ENCODE measurements at regions not wholly inside any gene's neighbourhood (a gene's known extent, or its start where the extent isn't known, plus 50 kb on each side); places are given as distances from the start of the nearest gene placed in this dataset.

DNA sequence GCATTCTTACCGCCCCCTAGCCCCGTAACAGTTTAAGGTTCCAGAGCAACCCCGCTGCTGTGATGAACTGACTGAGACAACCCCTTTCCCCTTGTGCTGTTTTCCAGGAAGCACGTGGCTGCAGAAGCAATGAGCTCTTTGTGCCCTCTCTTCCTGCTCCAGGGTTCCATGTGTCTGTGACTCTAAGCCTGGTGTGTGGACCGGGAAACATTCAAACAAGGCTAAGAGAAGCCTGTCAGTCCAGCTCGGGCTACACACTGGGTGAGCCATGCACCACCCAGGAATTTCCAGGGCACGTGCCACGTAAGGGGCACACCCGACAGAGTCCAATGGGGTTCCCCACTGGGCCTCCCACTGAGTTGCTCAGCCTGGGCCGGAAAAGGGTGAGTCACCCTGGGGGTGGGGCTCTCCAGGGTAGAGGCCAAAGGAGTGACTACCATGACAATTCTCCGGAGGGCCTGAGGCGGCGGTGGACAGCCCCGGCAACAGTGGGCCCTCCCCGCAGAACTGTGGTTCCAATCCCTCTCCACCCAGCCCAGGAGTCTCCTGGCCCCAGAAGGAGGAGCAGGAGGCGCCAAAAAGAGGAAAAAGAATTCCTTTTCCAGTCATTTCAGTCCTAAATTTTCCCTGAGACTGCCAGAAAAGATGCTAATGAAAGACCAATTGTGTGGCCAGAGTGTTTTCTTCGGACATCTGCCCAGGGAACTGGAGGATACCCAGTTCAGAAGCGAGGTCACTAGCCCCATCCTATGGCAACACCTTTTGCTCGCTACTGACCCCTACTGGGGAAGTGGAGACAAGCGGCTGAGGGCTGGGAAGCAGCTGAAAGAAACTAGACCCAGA, 157.8 kb upstream of the SLC1A4 start:
- Mint-ChIP-seq H3K4me3 (peak overlapping the region; percentile 71), H3K27ac (peak overlapping the region; percentile 90), H3K9me3 (peaks cover 5% of the 10 kb centered on the region), H3K4me1 (peaks cover 7% of the 10 kb centered on the region), H3K36me3 (ENCODE audit: low read depth) (no peaks in the 10 kb centered on the region), H3K27me3 (peaks cover 5% of the 10 kb centered on the region)
- ATAC-seq (replicated peaks) = peak; percentile 98

DNA sequence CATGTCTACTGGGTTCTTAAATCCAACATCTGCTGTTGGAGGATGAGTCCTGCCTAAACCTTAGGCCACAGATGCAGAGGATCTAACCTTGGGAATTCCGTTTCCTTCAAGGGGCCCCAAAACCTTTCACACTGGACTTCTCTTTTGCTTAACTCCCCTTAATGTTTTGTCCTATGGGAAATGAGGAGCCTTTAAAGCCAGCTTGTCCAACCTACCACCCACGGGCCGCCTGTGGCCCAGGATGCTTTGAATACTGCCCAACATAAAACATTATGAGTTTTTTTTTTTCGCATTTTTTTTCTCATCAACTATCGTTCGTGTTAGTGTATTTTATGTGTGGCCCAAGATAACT, 157.2 kb upstream of the SLC1A4 start:
- Mint-ChIP-seq H3K36me3 (ENCODE audit: low read depth) (no peaks in the 10 kb centered on the region), H3K4me1 (peaks cover 7% of the 10 kb centered on the region), H3K4me3 (peak overlapping the region; percentile 71), H3K27me3 (peaks cover 5% of the 10 kb centered on the region), H3K9me3 (peaks cover 5% of the 10 kb centered on the region), H3K27ac (peak overlapping the region; percentile 90)
- no peak for ATAC-seq (replicated peaks)

DNA sequence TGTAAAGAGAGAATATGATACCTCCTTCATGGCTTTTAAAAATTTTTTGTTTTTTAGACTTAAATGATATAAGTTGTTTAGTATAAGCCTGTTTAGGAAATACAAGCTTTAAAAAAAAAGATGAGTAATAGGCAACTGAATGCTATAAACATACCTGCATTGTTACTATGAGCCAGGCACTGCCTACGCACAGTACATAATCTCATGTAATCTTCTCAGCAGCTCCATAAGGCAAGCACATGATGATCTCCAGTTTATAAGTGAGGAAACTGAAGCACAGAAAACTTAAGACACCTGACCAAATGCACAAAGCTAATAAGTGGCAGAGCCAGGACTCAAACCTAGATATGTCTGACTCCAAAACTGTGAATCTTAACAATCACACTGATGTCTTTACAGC, 156.3 kb upstream of the SLC1A4 start:
- H3K27ac Mint-ChIP-seq = no peak overlapping the region
- H3K4me3 Mint-ChIP-seq = no peak overlapping the region

DNA sequence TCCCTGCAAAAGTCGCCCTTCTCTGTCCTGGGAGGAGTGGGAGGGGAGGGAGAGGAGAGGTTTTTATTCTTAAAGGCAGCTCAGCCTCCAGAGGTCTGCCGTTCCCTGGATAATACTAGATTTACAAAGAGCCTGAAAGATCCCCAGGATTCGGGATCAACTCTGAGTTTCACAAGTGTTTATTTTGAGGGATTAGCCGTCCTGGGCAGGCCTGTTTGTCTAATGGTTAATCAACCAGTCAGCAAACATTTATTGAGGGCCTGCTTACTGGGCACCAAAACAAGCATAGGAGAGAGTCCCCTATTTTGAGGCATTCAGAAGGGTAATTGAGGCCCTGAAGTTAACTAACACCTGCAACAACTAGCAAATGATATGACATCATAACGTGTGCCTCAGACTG, 152.6 kb upstream of the SLC1A4 start:
- H3K4me3 Mint-ChIP-seq = no peak overlapping the region
- ATAC-seq (replicated peaks) = no peak
- no peaks in the 10 kb centered on the region for H3K36me3 Mint-ChIP-seq (ENCODE audit: low read depth)
- no peaks in the 10 kb centered on the region for H3K9me3 Mint-ChIP-seq
- no peak overlapping the region for H3K27ac Mint-ChIP-seq
- H3K27me3 Mint-ChIP-seq = peaks cover 5% of the 10 kb centered on the region
- H3K4me1 Mint-ChIP-seq = peaks cover under 1% of the 10 kb centered on the region

More for the DNA sequence above, 156.3 kb upstream of the SLC1A4 start:
- Mint-ChIP-seq H3K27me3 (peaks cover 5% of the 10 kb centered on the region), H3K9me3 (peaks cover 5% of the 10 kb centered on the region), H3K36me3 (ENCODE audit: low read depth) (no peaks in the 10 kb centered on the region), H3K4me1 (peaks cover 7% of the 10 kb centered on the region)
- no peak for ATAC-seq (replicated peaks)

DNA sequence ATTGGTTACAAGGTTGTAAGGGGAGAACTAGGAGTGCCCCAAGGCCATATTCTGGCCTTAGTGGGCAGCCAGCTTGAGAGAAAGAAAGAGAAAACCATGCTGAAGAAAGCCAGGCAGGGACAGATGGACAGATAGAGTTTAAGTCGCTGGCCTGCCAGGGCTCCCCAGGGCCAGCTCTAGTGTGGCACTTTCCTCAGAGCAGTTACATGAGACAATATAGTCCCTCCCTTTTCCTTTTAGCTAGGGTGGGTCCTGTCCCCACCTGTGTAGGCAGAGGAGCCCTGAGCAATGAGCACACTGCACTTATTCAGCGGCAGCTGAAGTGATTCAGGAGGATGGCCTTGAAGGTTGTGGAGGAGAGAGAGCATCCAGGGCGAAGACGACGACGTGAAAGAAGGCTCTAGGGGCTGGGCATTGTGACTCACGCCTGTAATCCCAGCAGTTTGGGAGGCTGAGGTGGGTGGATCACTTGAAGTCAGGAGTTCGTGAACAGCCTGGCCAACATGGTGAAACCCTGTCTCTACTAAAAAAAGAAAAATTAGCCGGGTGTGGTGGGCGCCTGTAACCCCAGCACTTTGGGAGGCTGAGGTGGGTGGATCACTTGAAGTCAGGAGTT, 152.0 kb upstream of the SLC1A4 start:
- H3K4me1 Mint-ChIP-seq = no peaks in the 10 kb centered on the region
- peaks cover 5% of the 10 kb centered on the region for H3K27me3 Mint-ChIP-seq
- no peak overlapping the region for H3K27ac Mint-ChIP-seq
- H3K9me3 Mint-ChIP-seq = no peaks in the 10 kb centered on the region
- no peaks in the 10 kb centered on the region for H3K36me3 Mint-ChIP-seq (ENCODE audit: low read depth)
- no peak for ATAC-seq (replicated peaks)
- H3K4me3 Mint-ChIP-seq = no peak overlapping the region

DNA sequence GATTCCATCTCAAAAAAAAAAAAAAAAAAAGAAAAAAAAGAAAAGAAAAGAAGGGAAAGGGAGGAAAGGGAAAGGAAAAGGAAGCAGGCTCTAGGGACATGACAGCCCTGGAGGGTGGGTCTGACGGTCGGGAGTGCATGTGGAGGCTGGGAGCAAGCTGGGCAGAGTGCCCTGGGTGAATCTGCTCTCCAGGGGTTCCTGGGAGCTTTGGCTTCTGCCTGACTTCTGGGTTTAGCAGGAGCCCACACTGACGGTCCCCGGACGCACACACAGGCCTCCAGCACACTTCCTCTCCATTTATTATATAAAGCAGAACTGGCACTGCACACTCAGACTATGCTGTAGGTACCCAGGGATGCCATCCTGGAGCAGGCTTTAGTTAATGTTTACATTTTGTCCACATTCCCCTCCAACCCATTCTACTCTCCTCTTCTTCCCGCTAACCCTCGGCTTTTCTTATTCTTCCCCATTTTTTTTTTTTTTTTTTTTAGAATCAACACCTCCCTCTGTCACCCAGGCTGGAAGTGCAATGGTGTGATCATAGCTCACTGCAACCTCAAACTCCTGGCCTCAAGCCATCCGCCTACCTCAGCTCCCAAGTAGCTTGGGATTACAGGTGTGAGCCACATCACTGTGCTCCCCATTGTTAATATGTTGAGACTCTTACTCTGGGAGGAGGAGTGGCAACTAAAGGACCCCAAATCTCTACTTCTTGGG, 151.1 kb upstream of the SLC1A4 start:
- Mint-ChIP-seq H3K4me3 (no peak overlapping the region), H3K27ac (no peak overlapping the region), H3K27me3 (peaks cover 5% of the 10 kb centered on the region), H3K4me1 (no peaks in the 10 kb centered on the region), H3K9me3 (no peaks in the 10 kb centered on the region), H3K36me3 (ENCODE audit: low read depth) (no peaks in the 10 kb centered on the region)
- ATAC-seq (replicated peaks) = no peak

DNA sequence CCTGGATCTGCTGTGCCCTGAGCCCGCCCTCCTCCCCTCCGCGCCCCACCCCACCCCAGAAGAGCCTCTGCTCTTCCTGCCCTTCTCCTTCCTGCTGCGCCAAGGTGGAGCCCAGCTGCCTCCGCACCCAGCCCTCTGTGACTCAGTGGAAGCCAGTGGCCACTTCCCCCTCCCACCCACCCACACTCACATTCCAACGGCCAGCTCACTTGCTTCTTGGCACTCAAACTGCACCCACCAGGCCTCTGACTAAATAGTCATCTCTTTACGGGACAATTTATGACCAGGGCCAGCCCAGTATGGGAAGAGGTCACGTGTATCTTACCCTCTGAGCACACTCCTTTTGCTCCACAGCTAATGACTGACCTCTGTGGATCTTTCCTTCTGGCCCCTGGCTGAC, 150.4 kb upstream of the SLC1A4 start:
- Mint-ChIP-seq H3K27me3 (peaks cover under 1% of the 10 kb centered on the region), H3K4me3 (no peak overlapping the region), H3K27ac (no peak overlapping the region), H3K9me3 (no peaks in the 10 kb centered on the region), H3K36me3 (ENCODE audit: low read depth) (no peaks in the 10 kb centered on the region), H3K4me1 (no peaks in the 10 kb centered on the region)
- ATAC-seq (replicated peaks) = peak; percentile 76

DNA sequence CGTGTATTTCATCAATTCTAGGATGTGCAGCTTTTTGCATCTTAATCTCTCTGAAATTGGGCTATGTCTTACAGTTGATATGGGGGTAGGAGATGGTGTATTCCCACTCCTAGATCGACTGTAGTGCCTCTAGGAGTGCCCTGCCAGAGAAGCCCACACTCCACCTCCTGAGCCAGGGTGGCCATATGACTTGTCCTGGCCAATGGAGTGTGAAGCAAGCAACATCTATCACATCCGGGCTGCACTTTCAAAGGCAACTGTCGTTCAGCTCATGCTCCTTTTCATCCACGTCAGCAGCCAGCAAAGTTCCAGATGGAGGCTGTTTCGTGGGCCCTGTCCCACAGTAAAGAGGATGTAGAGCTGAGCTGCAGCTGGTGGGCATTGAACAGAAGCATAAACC, 149.4 kb upstream of the SLC1A4 start:
- H3K4me1 Mint-ChIP-seq = no peaks in the 10 kb centered on the region
- H3K36me3 Mint-ChIP-seq (ENCODE audit: low read depth) = no peaks in the 10 kb centered on the region
- H3K27me3 Mint-ChIP-seq = no peaks in the 10 kb centered on the region
- peak overlapping the region; percentile 29 for H3K27ac Mint-ChIP-seq
- ATAC-seq (replicated peaks) = peak; percentile 72
- H3K4me3 Mint-ChIP-seq = peak overlapping the region; percentile 26
- H3K9me3 Mint-ChIP-seq = no peaks in the 10 kb centered on the region

DNA sequence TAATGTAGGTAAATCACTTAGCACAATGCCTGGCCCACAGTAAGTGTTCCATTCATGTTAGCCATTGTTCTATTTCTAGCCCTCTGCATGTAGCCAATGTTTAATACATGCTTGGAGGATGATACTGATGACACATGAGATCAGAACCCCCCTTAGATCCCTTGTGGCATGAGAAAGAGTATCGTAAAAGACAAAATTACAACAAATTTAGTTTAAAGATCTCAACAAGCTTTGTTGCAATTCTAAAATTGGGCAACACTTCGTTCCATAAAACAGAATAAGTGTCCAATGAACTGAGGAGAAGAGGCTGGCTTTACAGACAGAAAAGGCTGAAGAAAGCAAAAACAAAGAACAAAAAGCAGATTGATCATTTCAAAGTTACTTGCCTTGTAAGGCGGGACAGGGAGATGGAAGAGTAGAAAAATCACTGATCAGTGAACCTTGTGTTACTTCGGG, 148.7 kb upstream of the SLC1A4 start:
- no peak for ATAC-seq (replicated peaks)
- Mint-ChIP-seq H3K4me1 (no peaks in the 10 kb centered on the region), H3K9me3 (no peaks in the 10 kb centered on the region), H3K27ac (no peak overlapping the region), H3K27me3 (no peaks in the 10 kb centered on the region), H3K4me3 (peak overlapping the region; percentile 26), H3K36me3 (ENCODE audit: low read depth) (no peaks in the 10 kb centered on the region)

DNA sequence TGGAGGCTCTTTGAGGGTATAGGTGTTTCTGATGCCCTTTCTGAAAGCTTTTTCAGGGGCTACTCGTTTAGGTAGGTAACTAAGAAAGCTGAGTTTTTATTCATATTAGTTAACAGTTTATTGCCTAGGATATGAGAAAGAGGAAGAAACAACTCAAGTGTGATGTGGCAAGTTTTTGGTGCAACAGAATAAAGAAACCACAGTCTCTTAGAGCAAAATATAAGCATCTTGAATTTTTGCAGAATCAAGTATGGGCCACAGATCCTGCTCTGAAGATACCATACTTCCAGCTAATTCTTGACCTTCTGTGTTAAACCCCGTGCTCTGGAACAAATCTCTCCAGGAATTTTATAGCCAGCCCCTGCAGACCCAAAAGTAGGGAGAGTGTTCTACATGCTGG, 147.7 kb upstream of the SLC1A4 start:
- Mint-ChIP-seq H3K27ac (no peak overlapping the region), H3K4me1 (no peaks in the 10 kb centered on the region), H3K9me3 (no peaks in the 10 kb centered on the region)

DNA sequence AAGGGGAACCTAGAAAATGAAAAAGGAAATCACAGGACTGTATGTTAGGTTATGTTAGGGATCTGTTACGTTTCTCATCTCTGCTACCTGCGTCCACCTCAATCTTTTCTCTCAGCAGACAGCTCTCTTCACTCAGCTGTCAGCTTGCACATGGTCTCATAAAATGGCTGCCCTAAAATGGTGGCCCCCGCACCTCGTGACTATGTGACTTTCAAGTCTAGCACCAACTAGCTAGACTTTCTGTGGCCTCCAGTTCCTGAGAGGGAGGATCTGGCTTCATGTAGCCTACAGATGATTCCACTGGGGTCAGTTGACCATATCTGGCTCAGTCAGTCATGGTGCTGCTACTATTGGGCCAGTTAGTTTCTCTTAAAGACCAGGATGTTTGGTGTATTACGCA, 147.2 kb upstream of the SLC1A4 start:
- Mint-ChIP-seq H3K36me3 (ENCODE audit: low read depth) (no peaks in the 10 kb centered on the region), H3K4me1 (no peaks in the 10 kb centered on the region), H3K27ac (no peak overlapping the region), H3K4me3 (no peak overlapping the region), H3K9me3 (no peaks in the 10 kb centered on the region), H3K27me3 (no peaks in the 10 kb centered on the region)
- no peak for ATAC-seq (replicated peaks)

More for the DNA sequence above, 147.7 kb upstream of the SLC1A4 start:
- Mint-ChIP-seq H3K4me3 (no peak overlapping the region), H3K27me3 (no peaks in the 10 kb centered on the region), H3K36me3 (ENCODE audit: low read depth) (no peaks in the 10 kb centered on the region)
- ATAC-seq (replicated peaks) = no peak

DNA sequence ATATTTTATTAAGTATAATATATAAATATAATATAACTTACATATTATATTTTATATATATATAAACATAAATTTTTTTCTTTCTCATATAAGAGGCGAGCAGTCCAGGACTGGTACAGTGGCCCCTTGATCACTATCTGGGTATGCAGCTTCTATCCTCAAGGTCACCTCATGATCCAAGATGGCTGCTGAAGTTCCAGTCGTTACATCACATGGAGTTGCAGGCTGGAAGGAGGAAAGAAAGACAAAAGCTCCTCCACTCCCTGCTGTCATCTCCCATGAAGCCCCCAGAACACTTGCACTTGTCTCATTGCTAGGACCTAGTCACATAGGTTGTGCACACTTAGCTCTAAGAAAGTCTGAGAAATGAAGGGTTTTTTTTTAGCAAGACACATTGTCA, 145.1 kb upstream of the SLC1A4 start:
- Mint-ChIP-seq H3K27me3 (no peaks in the 10 kb centered on the region), H3K4me3 (no peak overlapping the region), H3K27ac (no peak overlapping the region), H3K36me3 (ENCODE audit: low read depth) (no peaks in the 10 kb centered on the region), H3K9me3 (no peaks in the 10 kb centered on the region), H3K4me1 (no peaks in the 10 kb centered on the region)
- ATAC-seq (replicated peaks) = no peak

DNA sequence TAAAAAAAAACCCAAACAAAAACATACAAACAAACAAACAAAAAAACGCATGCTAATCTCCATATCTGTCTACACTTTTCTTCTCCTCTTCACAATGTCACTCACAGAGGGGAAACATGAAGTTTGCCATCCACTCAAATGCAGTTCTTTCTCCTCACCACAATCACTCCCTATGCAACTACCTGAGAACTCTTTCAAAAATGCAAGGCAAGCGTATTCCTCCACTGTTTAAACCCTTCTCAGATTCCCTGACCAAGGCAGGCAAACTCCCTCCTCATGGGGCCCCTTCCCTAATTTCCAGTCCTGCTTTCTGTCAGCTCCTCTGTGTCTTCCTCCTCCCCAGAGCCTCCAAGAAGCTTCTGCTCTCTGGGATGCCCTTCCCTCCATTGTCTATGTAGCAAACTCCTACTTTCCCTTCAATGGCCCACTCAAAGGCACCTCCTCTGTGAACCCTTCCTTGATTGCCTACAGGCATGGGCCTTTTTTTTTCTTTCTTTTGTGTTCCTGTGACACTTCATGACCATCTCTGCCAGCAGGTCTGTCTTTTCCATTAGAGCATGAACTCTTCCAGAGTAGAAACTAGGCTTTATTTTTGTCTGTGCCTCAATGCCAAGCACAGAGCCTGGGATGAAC, 143.8 kb upstream of the SLC1A4 start:
- Mint-ChIP-seq H3K4me1 (no peaks in the 10 kb centered on the region), H3K36me3 (ENCODE audit: low read depth) (no peaks in the 10 kb centered on the region), H3K9me3 (no peaks in the 10 kb centered on the region), H3K27me3 (no peaks in the 10 kb centered on the region), H3K27ac (no peak overlapping the region), H3K4me3 (no peak overlapping the region)
- no peak for ATAC-seq (replicated peaks)

DNA sequence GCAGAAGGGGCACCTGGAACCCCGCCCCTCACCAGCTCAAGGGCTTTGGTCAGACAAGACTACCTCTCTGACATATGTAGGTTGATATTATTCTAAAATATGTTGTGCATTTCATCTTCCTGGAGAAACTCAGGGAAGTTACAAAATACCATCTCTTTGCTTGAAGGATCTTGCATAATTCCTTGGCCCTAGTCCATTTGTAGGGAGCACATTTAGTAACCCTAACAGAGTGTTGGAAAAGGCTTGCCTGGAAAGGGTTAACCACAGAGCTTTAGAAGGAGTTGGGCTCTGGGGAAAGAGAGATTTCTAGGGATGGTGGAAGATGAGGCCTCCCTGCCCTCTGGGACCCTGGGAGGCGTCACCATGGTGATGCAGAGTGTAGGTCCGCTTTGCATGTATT, 143.0 kb upstream of the SLC1A4 start:
- Mint-ChIP-seq H3K4me3 (no peak overlapping the region), H3K4me1 (no peaks in the 10 kb centered on the region), H3K36me3 (ENCODE audit: low read depth) (no peaks in the 10 kb centered on the region), H3K9me3 (no peaks in the 10 kb centered on the region), H3K27ac (no peak overlapping the region), H3K27me3 (no peaks in the 10 kb centered on the region)
- no peak for ATAC-seq (replicated peaks)

Data from activated T-helper 17 cell treated with anti-CD3 and anti-CD28 coated beads, Interleukin-2, amount 50 U/mL, for 72 hours (primary cell).